ENCODE measurements at regions not wholly inside any gene's neighbourhood (a gene's known extent, or its start where the extent isn't known, plus 50 kb on each side); places are given as distances from the start of the nearest gene placed in this dataset.
"Not testable (repeated sequence)": the region's sequence is repeated elsewhere in the genome, so short reads cannot be mapped to it uniquely, and the experiment has no call there.

DNA sequence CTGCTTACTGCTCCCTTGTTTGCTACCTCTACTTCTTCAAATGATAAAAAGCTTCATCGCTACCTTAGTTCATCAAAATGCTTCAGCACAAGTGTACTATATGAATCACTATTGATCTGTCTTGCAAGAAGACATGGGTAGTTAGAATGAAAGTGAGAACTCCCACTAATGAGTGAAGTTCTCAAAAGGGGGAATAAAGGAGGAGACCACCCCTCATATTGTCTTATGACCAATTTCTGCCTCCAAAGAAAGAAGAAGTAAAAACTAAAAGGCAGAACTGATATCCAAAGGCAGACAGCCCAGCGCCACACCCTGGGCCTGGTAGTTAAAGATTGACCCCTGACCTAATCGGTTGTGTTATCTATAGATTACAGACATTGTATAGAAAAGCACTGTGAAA is 63.4 kb upstream of the RAP1B start:
- not testable (repeated sequence) for DNase-seq (ENCODE audit: low read depth in 2 of 2)

GRCh38 chr12:68552605-68553195 is 58.0 kb upstream of the RAP1B start:
- DNase-seq (ENCODE audit: low read depth in 2 of 2): not testable (repeated sequence)

DNA sequence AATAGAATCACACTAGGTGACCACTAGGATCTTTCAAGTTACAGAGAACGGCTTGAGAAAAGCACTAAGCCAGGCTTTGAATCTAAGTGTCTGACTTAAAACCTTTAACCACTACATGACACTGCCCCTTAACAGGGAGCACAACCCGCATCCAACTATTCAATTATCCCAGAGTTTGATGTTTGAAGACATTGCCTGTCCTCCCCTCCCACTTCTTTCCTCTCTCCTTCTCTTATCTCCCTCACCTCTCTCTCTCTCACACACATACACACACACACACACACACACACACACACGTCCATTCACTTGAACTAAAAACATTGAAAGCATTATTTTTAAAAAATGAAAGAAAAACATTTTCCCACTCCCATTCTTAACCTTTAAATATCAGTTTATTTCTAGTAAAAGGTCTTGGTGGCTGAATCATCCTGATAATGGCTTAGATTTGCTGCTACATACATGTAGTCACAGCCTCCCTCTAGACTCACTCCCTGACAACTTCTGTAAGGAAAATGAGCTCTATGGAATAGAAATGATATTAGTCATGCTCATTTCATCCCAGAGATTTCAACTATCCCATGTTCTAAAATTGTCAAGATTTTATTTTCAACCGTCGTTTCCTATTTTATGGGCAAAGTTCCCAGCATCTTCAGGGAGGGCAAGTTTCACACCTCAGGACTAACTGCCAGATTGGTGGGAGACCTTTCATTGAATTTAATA is 53.5 kb upstream of the RAP1B start:
- DNase-seq (ENCODE audit: low read depth in 2 of 2): no peak

GRCh38 chr12:68559246-68559645 is 51.5 kb upstream of the RAP1B start:
- DNase-seq (ENCODE audit: low read depth in 2 of 2): no peak

DNA sequence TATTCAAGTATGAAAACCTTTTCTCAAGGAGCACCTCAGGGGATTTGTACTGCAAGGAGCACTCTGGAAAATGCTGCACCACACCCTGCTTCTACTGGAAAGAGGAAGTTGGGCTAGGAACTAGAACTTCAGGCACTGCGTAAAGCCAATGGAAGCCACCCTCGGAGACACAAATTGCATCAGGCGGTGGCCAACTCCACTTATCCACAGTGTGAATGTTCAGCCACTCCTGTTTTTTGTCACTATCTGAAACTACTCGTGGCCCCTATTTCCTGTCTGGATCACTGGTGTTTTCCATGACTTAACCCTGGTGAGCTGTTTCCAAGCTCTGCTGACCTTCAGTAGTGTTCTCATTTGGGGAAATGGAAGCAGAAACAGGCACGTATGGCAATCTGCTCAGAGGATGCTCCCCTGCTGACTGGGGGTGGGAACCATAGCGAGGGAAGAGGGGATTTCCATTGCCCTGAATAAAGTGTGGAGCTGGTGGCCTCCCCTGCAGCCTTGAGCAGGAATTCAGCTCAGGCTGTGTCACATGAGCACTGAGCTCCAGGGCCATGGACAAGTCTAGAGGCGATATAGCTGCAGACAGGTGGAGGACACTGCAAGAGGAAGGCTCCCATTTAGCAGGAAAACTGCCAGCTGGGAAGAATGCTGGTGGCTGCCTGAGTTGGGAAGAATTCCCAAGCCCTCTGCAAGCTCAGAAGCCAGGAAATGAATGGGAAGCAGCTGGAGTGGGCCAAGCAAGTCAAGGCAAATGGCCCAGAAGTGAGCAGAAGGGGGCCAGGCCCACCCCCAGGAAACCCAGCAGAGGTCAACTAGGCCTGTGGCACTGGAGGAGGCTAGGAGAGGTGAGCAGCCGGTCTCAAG is 50.5 kb upstream of the RAP1B start:
- DNase-seq (ENCODE audit: low read depth in 2 of 2): no peak

- DNase-seq (ENCODE audit: low read depth in 2 of 2): no peak
Observed at GRCh38 chr12:68560851-68561422, 49.8 kb upstream of the RAP1B start.

Measured in stimulated activated CD8-positive, alpha-beta memory T cell treated with anti-CD3 and anti-CD28 coated beads, Interleukin-2, amount 100 ng/mL, for 48 hours (primary cell).